IMR-90 (cell line): ENCODE measurements at regions not wholly inside any gene's neighbourhood (a gene's known extent, or its start where the extent isn't known, plus 50 kb on each side); places are given as distances from the start of the nearest gene placed in this dataset.

ENCODE experiments used
- ATAC-seq: fragments of 200-7000 bp; cut with Tn5 transposase; 2 replicates; pipeline ENCODE4 v1.9.1; 2020; ENCODE audit warnings: low read depth, mild to moderate bottlenecking, moderate library complexity
- BruUV-seq: library from RNA; stranded (reverse); fragments of 400-500 nt; replicated peaks from 2 replicates; lab custom pipeline; 2021; lab: Mats Ljungman, UMichigan
- CTCF ChIA-PET: fragments of 300-600 bp; formaldehyde crosslinking; extraction: SDS; loops from one replicate; lab custom pipeline; 2021; ENCODE audit warnings: antibody characterized with exemption; lab: Yijun Ruan, JAX
- POLR2A ChIA-PET: fragments of 300-600 bp; sonication (Branson Sonifier 250); formaldehyde crosslinking; loops from one replicate; lab custom pipeline; 2022; ENCODE audit warnings: antibody characterized with exemption; ENCODE audit not compliant: unreplicated experiment; lab: Charles Lee
- DNase-seq: peaks from one replicate; pipeline ENCODE4 v3.0.0; 2013
- H2AFZ ChIP-seq: replicated peaks from 2 replicates; pipeline ENCODE3; 2013; ENCODE audit warnings: low read length, mild to moderate bottlenecking; ENCODE audit not compliant: poor library complexity
- H2AK5ac ChIP-seq: 2 replicates; pipeline ENCODE4 v1.6.1; 2013; ENCODE audit warnings: low read depth, low read length, inconsistent platforms
- H2AK9ac ChIP-seq: replicated peaks from 2 replicates; pipeline ENCODE3; 2013; ENCODE audit warnings: mild to moderate bottlenecking, low read depth, low read length, moderate library complexity; ENCODE audit not compliant: poor library complexity
- H2BK120ac ChIP-seq: 2 replicates; pipeline ENCODE4 v1.6.1; 2013; ENCODE audit warnings: low read depth, low read length, inconsistent platforms
- H2BK15ac ChIP-seq: 3 replicates; pipeline ENCODE4 v1.6.1; 2013; ENCODE audit warnings: low read depth, low read length, inconsistent platforms
- H2BK20ac ChIP-seq: 2 replicates; pipeline ENCODE4 v1.6.1; 2013; ENCODE audit warnings: low read depth, mild to moderate bottlenecking, inconsistent platforms, low read length, moderate library complexity
- H2BK5ac ChIP-seq: 2 replicates; pipeline ENCODE4 v1.6.1; 2013; ENCODE audit warnings: mild to moderate bottlenecking, low read depth, low read length, inconsistent platforms; ENCODE audit not compliant: poor library complexity, severe bottlenecking
- H3K14ac ChIP-seq: replicated peaks from 2 replicates; pipeline ENCODE4 v1.6.1; 2013; ENCODE audit warnings: low read depth, low read length, inconsistent platforms
- H3K18ac ChIP-seq: 2 replicates; pipeline ENCODE4 v1.6.1; 2013; ENCODE audit warnings: low read depth, low read length, control low read depth
- H3K23ac ChIP-seq: 2 replicates; pipeline ENCODE4 v1.6.1; 2013; ENCODE audit warnings: low read depth, low read length, inconsistent platforms
- H3K27ac ChIP-seq: 2 replicates; pipeline ENCODE4 v1.5.1; 2013; ENCODE audit warnings: mild to moderate bottlenecking, control low read depth, low read length; ENCODE audit not compliant: insufficient read depth
- H3K27me3 ChIP-seq: 2 replicates; pipeline ENCODE4 v1.6.1; 2013; ENCODE audit warnings: low read length; ENCODE audit not compliant: control insufficient read depth, insufficient read depth
- H3K36me3 ChIP-seq: 2 replicates; pipeline ENCODE4 v1.6.1; 2013; ENCODE audit warnings: low read length, mixed read lengths; ENCODE audit not compliant: control insufficient read depth, insufficient read depth
- H3K4ac ChIP-seq: 2 replicates; pipeline ENCODE4 v1.6.1; 2013; ENCODE audit warnings: low read depth, low read length, inconsistent platforms
- H3K4me1 ChIP-seq: 2 replicates; pipeline ENCODE4 v1.6.1; 2013; ENCODE audit warnings: low read length, mixed read lengths; ENCODE audit not compliant: control insufficient read depth, insufficient read depth
- H3K4me2 ChIP-seq: 2 replicates; pipeline ENCODE4 v1.6.1; 2013; ENCODE audit warnings: low read depth, mild to moderate bottlenecking, control low read depth, low read length, moderate library complexity
- H3K4me3 ChIP-seq: 2 replicates; pipeline ENCODE4 v1.5.1; 2013; ENCODE audit warnings: low read depth, mild to moderate bottlenecking, control low read depth, low read length, moderate library complexity; ENCODE audit not compliant: insufficient read depth
- H3K56ac ChIP-seq: 2 replicates; pipeline ENCODE4 v1.6.1; 2013; ENCODE audit warnings: low read length, inconsistent platforms; ENCODE audit not compliant: insufficient read depth; ENCODE audit errors: extremely low read depth
- H3K79me1 ChIP-seq, 2 experiments: 2 replicates each; pipeline ENCODE4 v1.6.1; 2013; ENCODE audit warnings: low read length in 2 of 2, inconsistent platforms in 1 of 2, low read depth in 1 of 2
- H3K9ac ChIP-seq: 2 replicates; pipeline ENCODE4 v1.6.1; 2013; ENCODE audit warnings: low read depth, low read length, control low read depth
- H3K9me1 ChIP-seq: 2 replicates; pipeline ENCODE4 v1.6.1; 2013; ENCODE audit warnings: low read length, inconsistent platforms; ENCODE audit not compliant: insufficient read depth
- H3K9me3 ChIP-seq: 2 replicates; pipeline ENCODE4 v1.6.1; 2013; ENCODE audit warnings: low read length; ENCODE audit not compliant: control insufficient read depth, insufficient read depth
- H4K20me1 ChIP-seq: 2 replicates; pipeline ENCODE4 v1.6.1; 2013; ENCODE audit warnings: low read length, inconsistent platforms; ENCODE audit not compliant: insufficient read depth
- H4K5ac ChIP-seq: 2 replicates; pipeline ENCODE4 v1.6.1; 2013; ENCODE audit warnings: mild to moderate bottlenecking, low read depth, low read length, control low read depth
- H4K8ac ChIP-seq, 2 experiments: 2 replicates each; pipeline ENCODE4 v1.6.1; 2013; ENCODE audit warnings: low read depth in 2 of 2, low read length in 2 of 2, control low read depth in 1 of 2, inconsistent platforms in 1 of 2
- H4K91ac ChIP-seq: 2 replicates; pipeline ENCODE4 v1.6.1; 2013; ENCODE audit warnings: low read depth, low read length, inconsistent platforms; ENCODE audit not compliant: insufficient read depth
- BHLHE40 ChIP-seq: fragments of 150-350 bp; IDR thresholded peaks from 2 replicates; pipeline ENCODE4 v1.6.1; 2016; ENCODE audit warnings: mild to moderate bottlenecking, low read depth, low read length
- CHD1 ChIP-seq: IDR thresholded peaks from 2 replicates; pipeline ENCODE4 v1.6.1; 2012; ENCODE audit warnings: low read depth, low read length, improper control_type of control experiment
- FOS ChIP-seq: fragments of 150-350 bp; IDR thresholded peaks from 2 replicates; pipeline ENCODE4 v1.6.1; 2016; ENCODE audit warnings: low read depth, low read length
- MAZ ChIP-seq: IDR thresholded peaks from 2 replicates; pipeline ENCODE4 v1.6.1; 2012; ENCODE audit warnings: low read depth, mild to moderate bottlenecking, low read length, improper control_type of control experiment, moderate library complexity, borderline replicate concordance
- MXI1 ChIP-seq: IDR thresholded peaks from 2 replicates; pipeline ENCODE4 v1.6.1; 2012; ENCODE audit warnings: low read depth, mild to moderate bottlenecking, low read length, moderate library complexity, borderline replicate concordance
- POLR2A ChIP-seq: IDR thresholded peaks from 2 replicates; pipeline ENCODE4 v1.6.1; 2012; ENCODE audit warnings: mild to moderate bottlenecking, low read depth, low read length
- RAD21 ChIP-seq: IDR thresholded peaks from 2 replicates; pipeline ENCODE4 v1.6.1; 2012; ENCODE audit warnings: low read length, improper control_type of control experiment
- RCOR1 ChIP-seq: IDR thresholded peaks from 2 replicates; pipeline ENCODE4 v1.6.1; 2012; ENCODE audit warnings: mild to moderate bottlenecking, low read length, improper control_type of control experiment; ENCODE audit not compliant: insufficient replicate concordance
- RFX5 ChIP-seq: IDR thresholded peaks from 2 replicates; pipeline ENCODE4 v1.8.0; 2012; ENCODE audit warnings: low read depth, mild to moderate bottlenecking, low read length, moderate library complexity
- SMC3 ChIP-seq: fragments of 150-350 bp; IDR thresholded peaks from 2 replicates; pipeline ENCODE4 v1.6.1; 2016; ENCODE audit warnings: low read depth, mild to moderate bottlenecking, antibody characterized with exemption, low read length, moderate library complexity
- USF2 ChIP-seq: fragments of 150-350 bp; IDR thresholded peaks from 2 replicates; pipeline ENCODE4 v1.6.1; 2017; ENCODE audit warnings: mild to moderate bottlenecking, antibody characterized with exemption, low read length, low read depth
- WGBS, 2 experiments: methylation state at CpG; one replicate each; pipeline versions ENCODE4 v1.1.5 to v1.1.7; 2013; ENCODE audit warnings: missing lambda C conversion rate in 2 of 2; ENCODE audit not compliant: insufficient read length in 1 of 2; ENCODE audit errors: extremely low coverage in 2 of 2; 5-methylcytosine and 5-hydroxymethylcytosine counted together
- dilution Hi-C: fragments of 300-500 bp; cut with HindIII; formaldehyde crosslinking; loops from one replicate; pipeline ENCODE4 v1.14.3; 2018; ENCODE audit warnings: low sequenced_read_pairs; ENCODE audit not compliant: unreplicated experiment
- in situ Hi-C: fragments of 300-500 bp; cut with MboI; formaldehyde crosslinking; loops from 3 replicates; pipeline ENCODE4 v1.14.3; 2019; ENCODE audit warnings: low sequenced_read_pairs, inconsistent platforms, mixed read lengths
- intact Hi-C: fragments of 100-400 bp; cut with micrococcal nuclease; formaldehyde crosslinking; loops from 2 replicates; pipeline ENCODE4 v1.10.0; 2022
- TF ChIP-seq, protein P1 (sequence below): fragments of 150-350 bp; IDR thresholded peaks from 2 replicates; pipeline ENCODE4 v1.6.1; 2016; ENCODE audit warnings: low read depth, mild to moderate bottlenecking, low read length, moderate library complexity, borderline replicate concordance

GRCh38 chr13:107456431-107456830, 758.9 kb downstream of the LIG4 start:
- Histone ChIP-seq H4K20me1 (no peaks in the 10 kb centered on the region), H2AK9ac (no peak overlapping the region), H2BK15ac (no peak overlapping the region), H2BK120ac (no peak overlapping the region), H3K56ac (no peak overlapping the region), H2AFZ (no peak overlapping the region), H2BK20ac (no peak overlapping the region), H3K4ac (no peak overlapping the region), H3K4me1 (peaks cover 10% of the 10 kb centered on the region), H3K27me3 (no peaks in the 10 kb centered on the region), H4K8ac (no peak overlapping the region), H2AK5ac (no peak overlapping the region), H3K4me3 (no peak overlapping the region), H3K23ac (no peak overlapping the region), H3K14ac (no peak overlapping the region), H4K91ac (no peak overlapping the region), H3K9ac (no peak overlapping the region), H4K5ac (no peak overlapping the region), H3K36me3 (no peaks in the 10 kb centered on the region; the same call in 1 of the 2 replicates), H3K79me1 (peaks cover 30 to 49% of the 10 kb centered on the region in 2 experiments), H3K18ac (no peak overlapping the region), H3K9me3 (peaks cover 4% of the 10 kb centered on the region), H3K4me2 (no peak overlapping the region), H2BK5ac (no peak overlapping the region), H3K27ac (no peak overlapping the region), H3K9me1 (peaks cover 10% of the 10 kb centered on the region; the same call in 1 of the 2 replicates)
- DNase-seq (no peak), ATAC-seq (no peak)
- no peak for TF ChIP-seq USF2
- TF ChIP-seq POLR2A = no peak
- no peak for TF ChIP-seq FOS
- TF ChIP-seq RFX5 = no peak
- TF ChIP-seq MXI1 = no peak
- no peak for TF ChIP-seq RCOR1
- no peak for TF ChIP-seq RAD21
- TF ChIP-seq, protein P1, sequence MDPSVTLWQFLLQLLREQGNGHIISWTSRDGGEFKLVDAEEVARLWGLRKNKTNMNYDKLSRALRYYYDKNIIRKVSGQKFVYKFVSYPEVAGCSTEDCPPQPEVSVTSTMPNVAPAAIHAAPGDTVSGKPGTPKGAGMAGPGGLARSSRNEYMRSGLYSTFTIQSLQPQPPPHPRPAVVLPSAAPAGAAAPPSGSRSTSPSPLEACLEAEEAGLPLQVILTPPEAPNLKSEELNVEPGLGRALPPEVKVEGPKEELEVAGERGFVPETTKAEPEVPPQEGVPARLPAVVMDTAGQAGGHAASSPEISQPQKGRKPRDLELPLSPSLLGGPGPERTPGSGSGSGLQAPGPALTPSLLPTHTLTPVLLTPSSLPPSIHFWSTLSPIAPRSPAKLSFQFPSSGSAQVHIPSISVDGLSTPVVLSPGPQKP = no peak
- TF ChIP-seq BHLHE40 = no peak
- TF ChIP-seq MAZ = no peak
- no peak for TF ChIP-seq SMC3
- no peak for TF ChIP-seq CHD1
- POLR2A ChIA-PET = no interaction called here
- in situ Hi-C loops (no loop called here), dilution Hi-C loops (no loop called here), intact Hi-C loops (loop anchor here (10.0 kb wide), 2 partner anchors 198 to 252 kb away; no protein-coding TSS in a partner anchor)
- CTCF ChIA-PET = no interaction called here
- BruUV-seq = no TSS peak
- no CpG with 5 or more reads among the region's 2 CpGs for WGBS, 2 experiments
